ENCODE measurements at regions not wholly inside any gene's neighbourhood (a gene's known extent, or its start where the extent isn't known, plus 50 kb on each side); places are given as distances from the start of the nearest gene placed in this dataset.

DNA sequence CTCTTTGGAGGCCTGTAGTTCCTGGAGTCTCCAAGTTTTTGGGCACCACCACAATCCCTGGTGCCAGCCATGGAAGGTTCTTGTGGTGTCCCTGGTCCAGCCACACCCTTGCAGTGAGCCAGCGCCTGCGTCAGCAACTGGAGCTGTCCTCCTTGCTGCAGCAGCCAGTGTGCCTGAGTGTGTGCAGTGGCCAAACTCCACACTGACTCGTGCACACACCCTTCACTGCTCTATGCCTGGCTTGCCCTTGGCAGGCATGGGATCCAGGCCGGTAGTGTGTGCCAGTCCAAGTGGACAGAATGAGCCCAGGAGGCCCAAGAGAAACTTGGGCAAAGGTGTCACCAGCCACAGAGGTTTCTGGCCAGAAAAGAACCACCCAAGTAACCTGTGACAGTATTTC, 1074.0 kb downstream of the PCDH18 start:
- Histone ChIP-seq H3K36me3 (ENCODE audit: low read length) (no peaks in the 10 kb centered on the region), H3K27ac (ENCODE audit: low read depth, low read length) (no peak overlapping the region), H3F3A (ENCODE audit: insufficient read depth) (no peaks in the 10 kb centered on the region), H3K27me3 (ENCODE audit: low read length) (no peaks in the 10 kb centered on the region), H3K4me2 (ENCODE audit: low read depth, low read length, poor library complexity, severe bottlenecking) (no peak overlapping the region), H3K9ac (ENCODE audit: low read length) (no peak overlapping the region), H3K4me3 (ENCODE audit: insufficient read depth, low read length, poor library complexity, severe bottlenecking) (no peak overlapping the region), H2AFZ (ENCODE audit: low read depth, low read length, severe bottlenecking) (no peak overlapping the region), H4K20me1 (ENCODE audit: low read depth, low read length) (no peaks in the 10 kb centered on the region), H3K9me3 (ENCODE audit: insufficient read depth, low read length) (no peaks in the 10 kb centered on the region), H3K9me2 (replicated peaks; ENCODE audit: insufficient read depth, low read length) (no peaks in the 10 kb centered on the region), H3K79me2 (ENCODE audit: insufficient read depth, low read length) (no peaks in the 10 kb centered on the region)
- no peak for TF ChIP-seq EZH2phosphoT487 (conservative IDR thresholded peaks at IDR 0.05; ENCODE audit: low read length)
- TF ChIP-seq, protein P1, sequence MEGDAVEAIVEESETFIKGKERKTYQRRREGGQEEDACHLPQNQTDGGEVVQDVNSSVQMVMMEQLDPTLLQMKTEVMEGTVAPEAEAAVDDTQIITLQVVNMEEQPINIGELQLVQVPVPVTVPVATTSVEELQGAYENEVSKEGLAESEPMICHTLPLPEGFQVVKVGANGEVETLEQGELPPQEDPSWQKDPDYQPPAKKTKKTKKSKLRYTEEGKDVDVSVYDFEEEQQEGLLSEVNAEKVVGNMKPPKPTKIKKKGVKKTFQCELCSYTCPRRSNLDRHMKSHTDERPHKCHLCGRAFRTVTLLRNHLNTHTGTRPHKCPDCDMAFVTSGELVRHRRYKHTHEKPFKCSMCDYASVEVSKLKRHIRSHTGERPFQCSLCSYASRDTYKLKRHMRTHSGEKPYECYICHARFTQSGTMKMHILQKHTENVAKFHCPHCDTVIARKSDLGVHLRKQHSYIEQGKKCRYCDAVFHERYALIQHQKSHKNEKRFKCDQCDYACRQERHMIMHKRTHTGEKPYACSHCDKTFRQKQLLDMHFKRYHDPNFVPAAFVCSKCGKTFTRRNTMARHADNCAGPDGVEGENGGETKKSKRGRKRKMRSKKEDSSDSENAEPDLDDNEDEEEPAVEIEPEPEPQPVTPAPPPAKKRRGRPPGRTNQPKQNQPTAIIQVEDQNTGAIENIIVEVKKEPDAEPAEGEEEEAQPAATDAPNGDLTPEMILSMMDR (IDR thresholded peaks at IDR 0.05; ENCODE audit: insufficient read depth, low read length, poor library complexity, severe bottlenecking) = no peak

DNA sequence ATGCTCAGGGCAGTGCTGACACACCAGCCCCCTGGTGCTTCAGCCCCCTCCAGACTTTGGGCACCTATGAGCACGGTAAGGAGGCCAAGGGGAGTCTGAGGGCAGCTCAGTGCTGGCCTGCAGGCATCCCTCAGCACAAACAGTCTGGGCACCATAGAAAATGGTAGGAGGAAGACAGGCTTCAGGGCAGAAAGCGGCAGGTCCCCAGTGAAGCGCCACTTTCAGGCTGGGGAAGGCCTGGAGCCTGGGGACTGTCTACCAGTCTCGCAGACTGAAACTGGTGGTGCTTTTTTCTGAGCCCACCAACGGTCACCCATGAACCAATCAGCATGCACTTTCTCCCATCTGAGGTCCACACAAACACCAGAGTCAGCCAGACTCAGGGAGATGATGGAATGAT, 1074.7 kb downstream of the PCDH18 start:
- Histone ChIP-seq H3K79me2 (ENCODE audit: insufficient read depth, low read length) (no peaks in the 10 kb centered on the region), H3F3A (ENCODE audit: insufficient read depth) (no peaks in the 10 kb centered on the region), H3K27ac (ENCODE audit: low read depth, low read length) (no peak overlapping the region), H3K9ac (ENCODE audit: low read length) (no peak overlapping the region), H3K27me3 (ENCODE audit: low read length) (no peaks in the 10 kb centered on the region), H2AFZ (ENCODE audit: low read depth, low read length, severe bottlenecking) (no peak overlapping the region), H3K4me2 (ENCODE audit: low read depth, low read length, poor library complexity, severe bottlenecking) (no peak overlapping the region), H3K36me3 (ENCODE audit: low read length) (no peaks in the 10 kb centered on the region), H3K9me2 (replicated peaks; ENCODE audit: insufficient read depth, low read length) (no peaks in the 10 kb centered on the region), H4K20me1 (ENCODE audit: low read depth, low read length) (no peaks in the 10 kb centered on the region), H3K9me3 (ENCODE audit: insufficient read depth, low read length) (no peaks in the 10 kb centered on the region), H3K4me3 (ENCODE audit: insufficient read depth, low read length, poor library complexity, severe bottlenecking) (no peak overlapping the region)
- TF ChIP-seq, protein P1 (IDR thresholded peaks at IDR 0.05; ENCODE audit: insufficient read depth, low read length, poor library complexity, severe bottlenecking) = no peak
- no peak for TF ChIP-seq EZH2phosphoT487 (conservative IDR thresholded peaks at IDR 0.05; ENCODE audit: low read length)

DNA sequence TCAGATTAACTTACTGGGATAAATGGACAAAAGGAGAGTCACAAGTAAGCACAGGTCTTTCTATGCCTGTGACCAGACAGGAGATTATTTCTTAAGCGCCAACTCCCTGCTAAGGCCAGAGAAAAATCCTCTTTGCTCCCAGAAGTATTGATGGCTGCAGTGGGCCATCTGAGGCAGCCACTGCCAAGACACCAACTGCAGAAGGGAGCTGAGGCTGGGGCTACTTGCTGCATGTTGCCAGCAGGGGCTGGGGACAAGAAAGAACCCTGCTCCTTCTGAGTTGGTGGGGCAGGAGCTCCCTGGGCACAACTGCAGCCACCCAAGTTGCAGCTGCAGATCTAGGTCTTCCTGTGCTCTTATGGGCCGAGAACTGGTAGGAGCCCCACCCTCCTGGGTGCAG, 1075.3 kb downstream of the PCDH18 start:
- Histone ChIP-seq H2AFZ (ENCODE audit: low read depth, low read length, severe bottlenecking) (no peak overlapping the region), H4K20me1 (ENCODE audit: low read depth, low read length) (no peaks in the 10 kb centered on the region), H3K4me3 (ENCODE audit: insufficient read depth, low read length, poor library complexity, severe bottlenecking) (no peak overlapping the region), H3K9me3 (ENCODE audit: insufficient read depth, low read length) (no peaks in the 10 kb centered on the region), H3K9me2 (replicated peaks; ENCODE audit: insufficient read depth, low read length) (no peaks in the 10 kb centered on the region), H3K27ac (ENCODE audit: low read depth, low read length) (no peak overlapping the region), H3K79me2 (ENCODE audit: insufficient read depth, low read length) (no peaks in the 10 kb centered on the region), H3F3A (ENCODE audit: insufficient read depth) (no peaks in the 10 kb centered on the region), H3K4me2 (ENCODE audit: low read depth, low read length, poor library complexity, severe bottlenecking) (no peak overlapping the region), H3K27me3 (ENCODE audit: low read length) (no peaks in the 10 kb centered on the region), H3K9ac (ENCODE audit: low read length) (no peak overlapping the region), H3K36me3 (ENCODE audit: low read length) (no peaks in the 10 kb centered on the region)
- no peak for TF ChIP-seq EZH2phosphoT487 (conservative IDR thresholded peaks at IDR 0.05; ENCODE audit: low read length)
- TF ChIP-seq, protein P1 (IDR thresholded peaks at IDR 0.05; ENCODE audit: insufficient read depth, low read length, poor library complexity, severe bottlenecking) = no peak

Data from SU-DHL-6 (cell line).